Transverse colon (tissue), 4 donors: ENCODE measurements at regions not wholly inside any gene's neighbourhood (a gene's known extent, or its start where the extent isn't known, plus 50 kb on each side); places are given as distances from the start of the nearest gene placed in this dataset.

Source experiments
- DNase-seq: peaks from one replicate; pipeline ENCODE4 v3.0.0-alpha.2; 2019
- H3K27ac ChIP-seq, 4 donors: fragments of 200-600 bp; sonication (generic); 2 replicates each; pipeline ENCODE4 v1.5.1; 2016 to 2018; ENCODE audit warnings: inconsistent platforms in 4 of 4
- H3K27me3 ChIP-seq: fragments of 200-600 bp; sonication (generic); 2 replicates; pipeline ENCODE4 v1.5.1; 2017; ENCODE audit warnings: inconsistent platforms
- H3K36me3 ChIP-seq, 4 donors: fragments of 200-600 bp; sonication (generic); 2 replicates each; pipeline ENCODE4 v1.5.1; 2017 to 2019; ENCODE audit warnings: inconsistent platforms in 4 of 4
- H3K4me1 ChIP-seq, 4 donors: fragments of 200-600 bp; sonication (generic); 2 replicates each; pipeline ENCODE4 v1.5.1; 2017 to 2020; ENCODE audit warnings: inconsistent platforms in 4 of 4
- H3K4me3 ChIP-seq, 4 donors: fragments of 200-600 bp; sonication (generic); 1 replicate in 1 of 4; 2 replicates in 3 of 4; pipeline versions ENCODE4 v1.5.1 to v1.6.1; 2017 to 2019; ENCODE audit warnings: inconsistent platforms in 4 of 4
- H3K9me3 ChIP-seq, 2 donors: fragments of 200-600 bp; sonication (generic); 2 replicates each; pipeline ENCODE4 v1.5.1; 2017 to 2019; ENCODE audit warnings: inconsistent platforms in 2 of 2
- CTCF ChIP-seq, 5 experiments: fragments of 200-600 bp in 3 of 5; fragments of 450-650 bp in 2 of 5; sonication (generic) in 3 of 5; IDR thresholded peaks; 1 replicate in 2 of 5; 2 replicates in 3 of 5; pipeline ENCODE4 v1.5.1; 2016 to 2017; ENCODE audit warnings: antibody characterized with exemption in 5 of 5, inconsistent platforms in 3 of 5, mild to moderate bottlenecking in 2 of 5, moderate library complexity in 1 of 5
- EP300 ChIP-seq: sonication (generic); formaldehyde crosslinking; IDR thresholded peaks from one replicate; pipeline ENCODE4 v1.6.1; 2017; ENCODE audit warnings: antibody characterized with exemption, low read depth
- POLR2A ChIP-seq: fragments of 450-650 bp; IDR thresholded peaks from one replicate; pipeline ENCODE4 v1.6.1; 2016; ENCODE audit warnings: antibody characterized with exemption, mild to moderate bottlenecking, moderate library complexity
- POLR2AphosphoS5 ChIP-seq, 3 donors: sonication (generic); formaldehyde crosslinking; IDR thresholded peaks; one replicate each; pipeline ENCODE4 v1.6.1; 2016; ENCODE audit warnings: antibody characterized with exemption in 3 of 3
- WGBS, 2 donors: methylation state at CpG; one replicate each; pipeline ENCODE4 v1.1.5; 2018; ENCODE audit warnings: low coverage in 1 of 2; 5-methylcytosine and 5-hydroxymethylcytosine counted together
- in situ Hi-C, 4 donors: fragments of 200-750 bp; cut with MboI; loops; one replicate each; pipeline versions ENCODE4 v1.15.0 to v1.15.1; 2017; ENCODE audit warnings: low sequenced_read_pairs in 3 of 4, low pct_ligation_motif_present in 1 of 4, low pct_unique_long_range_greater_than_20kb in 1 of 4
- intact Hi-C: fragments of 100-400 bp; cut with DNase I; formaldehyde crosslinking; loops from one replicate; pipeline ENCODE4 v1.15.1; 2023; ENCODE audit warnings: low total_unique reads

GRCh38 chr1:57599236-57599994 is 175.6 kb upstream of the DAB1 start:
- intact Hi-C loops, result no loop called here
- no peaks in the 10 kb centered on the region for H3K4me1 ChIP-seq
- no peaks in the 10 kb centered on the region for H3K27me3 ChIP-seq
- H3K36me3 ChIP-seq, result no peaks in the 10 kb centered on the region
- no peak overlapping the region for H3K27ac ChIP-seq
- H3K9me3 ChIP-seq, result no peaks in the 10 kb centered on the region
- in situ Hi-C loops, result no loop called here
- no peak overlapping the region for H3K4me3 ChIP-seq
- DNase-seq, result no peak
- no peak for TF ChIP-seq POLR2A
- no peak for TF ChIP-seq CTCF (IDR thresholded peaks at IDR 0.05)
- TF ChIP-seq EP300, result no peak
- TF ChIP-seq POLR2AphosphoS5 (IDR thresholded peaks at IDR 0.05), result no peak
- 49 to 69% methylated on average over 3 to 8 of the region's 8 CpGs for WGBS, 2 donors

GRCh38 chr1:57597036-57597435 is 173.2 kb upstream of the DAB1 start:
- no peaks in the 10 kb centered on the region for H3K36me3 ChIP-seq
- in situ Hi-C loops, result no loop called here

GRCh38 chr1:57594002-57594401 is 170.1 kb upstream of the DAB1 start:
- Histone ChIP-seq H3K4me1 (no peaks in the 10 kb centered on the region), H3K4me3 (no peak overlapping the region), H3K36me3 (no peaks in the 10 kb centered on the region), H3K27me3 (no peaks in the 10 kb centered on the region), H3K27ac (no peak overlapping the region), H3K9me3 (no peaks in the 10 kb centered on the region)
- in situ Hi-C loops, result no loop called here
- TF ChIP-seq EP300 (no peak), CTCF (IDR thresholded peaks at IDR 0.05) (no peak), POLR2A (no peak), POLR2AphosphoS5 (IDR thresholded peaks at IDR 0.05) (no peak)
- 70 to 81% methylated on average over 2 to 4 of the region's 4 CpGs for WGBS, 2 donors
- DNase-seq, result no peak
- intact Hi-C loops, result no loop called here

More at GRCh38 chr1:57597036-57597435, 173.2 kb upstream of the DAB1 start:
- H3K27me3 ChIP-seq, result no peaks in the 10 kb centered on the region
- H3K4me3 ChIP-seq, result no peak overlapping the region
- TF ChIP-seq EP300 (no peak), CTCF (IDR thresholded peaks at IDR 0.05) (no peak), POLR2A (no peak), POLR2AphosphoS5 (IDR thresholded peaks at IDR 0.05) (no peak)
- H3K27ac ChIP-seq, result no peak overlapping the region
- no peaks in the 10 kb centered on the region for H3K4me1 ChIP-seq
- no peak for DNase-seq
- intact Hi-C loops, result no loop called here
- no peaks in the 10 kb centered on the region for H3K9me3 ChIP-seq
- 82 to 85% methylated on average over 2 to 4 of the region's 4 CpGs for WGBS, 2 donors

GRCh38 chr1:57591842-57592241 is 168.0 kb upstream of the DAB1 start:
- Histone ChIP-seq H3K36me3 (no peaks in the 10 kb centered on the region), H3K4me3 (no peak overlapping the region), H3K27me3 (no peaks in the 10 kb centered on the region), H3K4me1 (no peaks in the 10 kb centered on the region), H3K9me3 (no peaks in the 10 kb centered on the region), H3K27ac (no peak overlapping the region)
- no peak for TF ChIP-seq CTCF (IDR thresholded peaks at IDR 0.05)
- no peak for TF ChIP-seq EP300
- TF ChIP-seq POLR2A, result no peak
- TF ChIP-seq POLR2AphosphoS5 (IDR thresholded peaks at IDR 0.05), result no peak
- intact Hi-C loops (no loop called here), in situ Hi-C loops (no loop called here)
- no peak for DNase-seq
- 98 to 100% methylated on average over 1 to 2 of the region's 2 CpGs for WGBS, 2 donors
